Cardiac muscle cell (in vitro differentiated cells and primary cell): ENCODE measurements at regions not wholly inside any gene's neighbourhood (a gene's known extent, or its start where the extent isn't known, plus 50 kb on each side); places are given as distances from the start of the nearest gene placed in this dataset.
"Not testable (repeated sequence)": the region's sequence is repeated elsewhere in the genome, so short reads cannot be mapped to it uniquely, and the experiment has no call there.

Experiments used
- DNase-seq, 2 donors: peaks; one replicate each; pipeline versions ENCODE4 v3.0.0 to v3.0.0-alpha.2; 2010 to 2017; ENCODE audit warnings: low read depth in 1 of 2, low spot score in 1 of 2
- H3K27ac ChIP-seq: fragments of 200-600 bp; sonication (generic); 2 replicates; pipeline ENCODE4 v1.5.1; 2016
- H3K27me3 ChIP-seq: fragments of 200-600 bp; sonication (generic); 2 replicates; pipeline ENCODE4 v1.6.0; 2016; ENCODE audit warnings: control low read depth
- H3K36me3 ChIP-seq: fragments of 200-600 bp; sonication (generic); 2 replicates; pipeline ENCODE4 v1.5.1; 2016; ENCODE audit warnings: control low read depth
- H3K4me1 ChIP-seq: fragments of 200-600 bp; sonication (generic); 2 replicates; pipeline ENCODE4 v1.8.1; 2017; ENCODE audit warnings: low read depth, mild to moderate bottlenecking, mixed run types
- H3K4me3 ChIP-seq: fragments of 200-600 bp; sonication (generic); 2 replicates; pipeline ENCODE4 v1.5.1; 2016; ENCODE audit warnings: mild to moderate bottlenecking
- H3K9me3 ChIP-seq: fragments of 200-600 bp; sonication (generic); 2 replicates; pipeline ENCODE4 v1.5.1; 2017; ENCODE audit warnings: low read depth, mild to moderate bottlenecking, control low read depth
- TF ChIP-seq, protein P1 (sequence below): IDR thresholded peaks from 2 replicates; pipeline ENCODE4 v1.5.1; 2012; ENCODE audit warnings: low read depth, mild to moderate bottlenecking, low read length

DNA sequence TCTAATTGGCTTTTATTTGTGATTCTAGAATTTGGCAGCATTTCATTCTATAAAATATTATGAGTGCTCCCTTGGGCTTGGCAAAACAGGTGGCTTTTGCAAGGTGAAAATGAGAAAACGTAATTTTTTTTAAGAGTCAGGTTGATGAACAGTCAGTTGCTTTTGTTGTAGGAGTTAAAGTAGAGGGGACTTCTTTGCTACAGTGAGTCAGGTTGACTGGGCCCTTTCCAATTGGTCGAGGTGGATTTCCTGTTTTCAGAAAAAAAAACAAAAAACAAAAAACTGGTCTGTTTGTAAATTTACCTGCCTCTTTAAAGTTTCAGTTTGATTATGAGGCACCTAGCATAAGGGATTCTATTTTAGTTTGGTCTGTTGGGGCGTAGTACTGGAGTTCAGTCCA, 1469.4 kb upstream of the GBE1 start:
- TF ChIP-seq, protein P1, sequence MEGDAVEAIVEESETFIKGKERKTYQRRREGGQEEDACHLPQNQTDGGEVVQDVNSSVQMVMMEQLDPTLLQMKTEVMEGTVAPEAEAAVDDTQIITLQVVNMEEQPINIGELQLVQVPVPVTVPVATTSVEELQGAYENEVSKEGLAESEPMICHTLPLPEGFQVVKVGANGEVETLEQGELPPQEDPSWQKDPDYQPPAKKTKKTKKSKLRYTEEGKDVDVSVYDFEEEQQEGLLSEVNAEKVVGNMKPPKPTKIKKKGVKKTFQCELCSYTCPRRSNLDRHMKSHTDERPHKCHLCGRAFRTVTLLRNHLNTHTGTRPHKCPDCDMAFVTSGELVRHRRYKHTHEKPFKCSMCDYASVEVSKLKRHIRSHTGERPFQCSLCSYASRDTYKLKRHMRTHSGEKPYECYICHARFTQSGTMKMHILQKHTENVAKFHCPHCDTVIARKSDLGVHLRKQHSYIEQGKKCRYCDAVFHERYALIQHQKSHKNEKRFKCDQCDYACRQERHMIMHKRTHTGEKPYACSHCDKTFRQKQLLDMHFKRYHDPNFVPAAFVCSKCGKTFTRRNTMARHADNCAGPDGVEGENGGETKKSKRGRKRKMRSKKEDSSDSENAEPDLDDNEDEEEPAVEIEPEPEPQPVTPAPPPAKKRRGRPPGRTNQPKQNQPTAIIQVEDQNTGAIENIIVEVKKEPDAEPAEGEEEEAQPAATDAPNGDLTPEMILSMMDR: no peak
- no peak for DNase-seq
- Histone ChIP-seq H3K4me1 (no peaks in the 10 kb centered on the region), H3K9me3 (no peaks in the 10 kb centered on the region), H3K4me3 (no peak overlapping the region), H3K36me3 (no peaks in the 10 kb centered on the region), H3K27me3 (no peaks in the 10 kb centered on the region), H3K27ac (no peak overlapping the region)

DNA sequence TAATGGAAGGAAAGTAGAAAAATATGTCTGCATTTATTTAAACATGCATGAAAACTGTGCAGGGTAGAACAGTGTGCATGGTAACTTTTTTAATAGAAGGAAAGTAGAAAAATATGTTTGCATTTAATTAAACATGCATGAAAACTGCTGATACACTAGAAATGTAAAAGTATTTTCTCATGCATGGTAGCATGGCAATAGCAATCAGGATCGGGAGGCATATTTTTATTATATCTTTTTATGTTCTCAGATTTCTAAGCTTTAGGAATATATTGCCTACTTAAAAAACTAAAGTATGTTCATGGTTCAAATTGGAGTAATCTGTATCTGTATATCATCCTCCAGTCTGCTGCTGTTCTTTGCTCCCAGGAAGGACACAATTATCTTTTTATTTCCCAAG, 1468.9 kb upstream of the GBE1 start:
- Histone ChIP-seq H3K9me3 (no peaks in the 10 kb centered on the region), H3K4me1 (no peaks in the 10 kb centered on the region), H3K4me3 (no peak overlapping the region), H3K36me3 (no peaks in the 10 kb centered on the region), H3K27me3 (no peaks in the 10 kb centered on the region), H3K27ac (no peak overlapping the region)
- DNase-seq: no peak
- TF ChIP-seq, protein P1: no peak

DNA sequence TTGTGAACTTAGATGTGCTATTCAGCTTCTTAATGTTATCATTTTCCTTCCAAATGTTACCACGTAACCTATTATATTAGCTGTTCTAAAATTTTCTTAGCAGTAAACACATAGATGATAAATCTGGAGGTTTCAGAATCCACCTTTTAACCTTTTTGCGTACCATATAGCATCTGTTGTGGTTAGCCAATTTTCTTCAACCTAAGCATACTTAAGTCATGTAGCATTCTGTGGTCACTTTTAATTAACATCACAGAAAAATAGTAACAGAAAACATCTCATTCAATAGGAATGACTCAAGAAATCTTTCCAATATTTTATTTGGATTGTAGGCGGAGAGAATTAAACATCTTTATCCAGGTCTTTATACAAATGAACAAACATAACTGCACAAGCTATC, 1465.3 kb upstream of the GBE1 start:
- TF ChIP-seq, protein P1: no peak
- DNase-seq: no peak

DNA sequence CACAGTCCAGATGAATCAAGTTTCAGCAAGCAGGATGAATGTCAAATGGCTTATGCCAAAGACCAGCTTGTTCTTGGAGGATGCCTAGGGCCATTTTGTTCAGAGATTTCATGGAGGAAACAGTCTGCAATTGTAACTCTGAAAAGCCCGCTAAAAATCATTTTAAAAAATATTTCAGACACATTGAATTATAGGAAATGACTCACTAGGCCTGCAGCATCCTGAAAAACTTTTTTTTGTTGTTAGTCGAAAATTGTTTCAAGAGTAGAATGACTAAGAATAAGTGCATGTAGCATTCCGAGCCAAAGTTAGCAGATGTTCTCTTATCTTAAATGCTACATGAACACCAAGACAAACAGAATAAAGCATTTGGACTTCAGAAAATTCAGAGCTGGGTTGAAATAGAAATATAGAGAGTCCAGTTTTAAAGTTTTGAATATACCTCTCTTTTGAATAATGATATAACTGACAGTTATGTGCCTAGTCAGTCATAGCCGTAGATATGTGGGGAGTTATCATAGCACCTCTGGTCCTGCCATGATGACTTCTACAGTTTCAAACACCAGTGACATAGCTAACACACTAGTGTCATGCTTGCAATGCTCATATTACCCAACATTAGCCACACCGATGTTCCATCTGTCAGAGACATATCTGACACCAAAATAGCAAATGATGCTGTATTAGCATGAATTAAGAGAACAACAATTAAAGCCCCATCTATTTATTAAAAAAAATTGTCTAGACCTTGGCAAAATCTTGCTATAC, 1462.8 kb upstream of the GBE1 start:
- TF ChIP-seq, protein P1: no peak
- no peaks in the 10 kb centered on the region for H3K9me3 ChIP-seq
- H3K36me3 ChIP-seq: no peaks in the 10 kb centered on the region
- no peaks in the 10 kb centered on the region for H3K4me1 ChIP-seq
- no peak overlapping the region for H3K27ac ChIP-seq
- no peaks in the 10 kb centered on the region for H3K27me3 ChIP-seq
- no peak overlapping the region for H3K4me3 ChIP-seq
- DNase-seq: peak in 1 of 2 donors; percentile 56

More for the DNA sequence above, 1465.3 kb upstream of the GBE1 start:
- H3K27me3 ChIP-seq: no peaks in the 10 kb centered on the region
- H3K4me3 ChIP-seq: no peak overlapping the region
- H3K9me3 ChIP-seq: no peaks in the 10 kb centered on the region
- no peak overlapping the region for H3K27ac ChIP-seq
- H3K4me1 ChIP-seq: no peaks in the 10 kb centered on the region
- H3K36me3 ChIP-seq: no peaks in the 10 kb centered on the region

DNA sequence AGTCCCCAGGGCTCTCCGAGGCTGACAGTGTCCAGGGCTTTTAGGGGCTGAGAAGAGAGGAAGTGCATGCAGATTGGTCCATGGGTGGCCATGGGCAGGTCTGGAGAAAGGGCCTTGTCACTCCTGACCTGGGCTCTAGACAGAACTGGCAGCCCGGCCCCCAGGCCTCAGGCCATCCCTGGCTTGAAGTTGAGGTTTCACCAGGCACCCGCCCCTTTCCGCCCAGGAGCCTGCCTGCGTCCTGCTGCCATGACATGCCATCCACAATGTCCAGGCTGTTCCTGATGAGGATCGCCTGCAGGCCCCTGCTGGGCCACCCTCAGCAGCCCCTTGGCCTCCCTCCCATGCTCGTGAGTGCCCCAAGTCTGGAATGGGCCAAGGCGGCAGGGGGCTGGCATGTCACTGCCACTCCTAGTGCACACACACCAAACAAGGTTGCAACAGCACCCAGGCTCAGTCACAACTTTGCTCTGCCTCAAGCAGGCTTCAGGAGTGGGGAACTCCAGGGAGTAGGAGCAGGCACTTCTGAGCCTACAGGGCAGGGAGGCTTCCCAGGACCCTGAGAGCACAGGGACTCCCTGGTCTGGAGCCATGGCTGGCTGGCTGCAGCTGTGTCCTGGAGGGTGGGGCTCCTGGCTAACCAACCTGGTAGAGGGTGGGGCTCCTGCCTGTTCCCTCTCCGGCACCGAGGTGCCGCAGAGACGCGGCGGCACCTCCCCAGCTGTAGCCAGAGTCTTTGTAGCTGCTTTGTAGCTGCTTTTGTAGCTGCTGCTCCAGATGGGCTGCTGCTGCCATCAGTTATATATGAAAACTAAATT, 1457.1 kb upstream of the GBE1 start:
- H3K36me3 ChIP-seq: no peaks in the 10 kb centered on the region
- no peaks in the 10 kb centered on the region for H3K9me3 ChIP-seq
- DNase-seq: no peak
- no peaks in the 10 kb centered on the region for H3K4me1 ChIP-seq
- H3K27me3 ChIP-seq: no peaks in the 10 kb centered on the region
- no peak overlapping the region for H3K4me3 ChIP-seq
- no peak overlapping the region for H3K27ac ChIP-seq
- TF ChIP-seq, protein P1: no peak

DNA sequence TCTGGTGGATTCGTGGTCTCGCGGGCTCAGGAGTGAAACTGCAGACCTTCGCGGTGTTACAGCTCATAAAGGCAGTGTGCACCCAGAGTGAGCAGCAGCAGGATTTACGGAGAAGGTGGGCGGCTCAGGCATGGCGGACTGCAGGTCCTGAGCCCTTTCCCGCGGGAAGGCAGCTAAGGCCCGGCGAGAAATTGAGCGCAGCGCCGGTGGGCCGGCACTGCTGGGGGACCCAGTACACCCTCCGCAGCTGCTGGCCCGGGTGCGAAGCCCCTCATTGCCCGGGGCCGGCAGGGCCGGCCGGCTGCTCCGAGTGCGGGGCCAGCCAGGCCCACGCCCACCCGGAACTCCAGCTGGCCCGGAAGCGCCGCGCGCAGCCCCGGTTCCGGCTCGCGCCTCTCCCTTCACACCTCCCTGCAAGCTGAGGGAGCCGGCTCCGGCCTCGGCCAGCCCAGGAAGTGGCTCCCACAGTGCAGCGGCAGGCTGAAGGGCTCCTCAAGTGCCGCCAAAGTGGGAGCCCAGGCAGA, 1456.2 kb upstream of the GBE1 start:
- not testable (repeated sequence) for H3K4me1 ChIP-seq, DNase-seq

More for the DNA sequence above, 1456.2 kb upstream of the GBE1 start:
- not testable (repeated sequence) for H3K4me3 ChIP-seq, H3K27me3 ChIP-seq, H3K36me3 ChIP-seq, H3K9me3 ChIP-seq, H3K27ac ChIP-seq
